HFFc6 (cell line): ENCODE measurements at regions not wholly inside any gene's neighbourhood (a gene's known extent, or its start where the extent isn't known, plus 50 kb on each side); places are given as distances from the start of the nearest gene placed in this dataset.
"Not testable (repeated sequence)": the region's sequence is repeated elsewhere in the genome, so short reads cannot be mapped to it uniquely, and the experiment has no call there.

Experiments
- DNase-seq: peaks from one replicate; pipeline ENCODE4 v3.0.0-alpha.2; 2018
- H3K27ac Mint-ChIP-seq: 2 replicates; pipeline ENCODE4 v1.8.0; 2020; ENCODE audit warnings: mild to moderate bottlenecking, mixed read lengths
- H3K27me3 Mint-ChIP-seq: 2 replicates; pipeline ENCODE4 v1.8.0; 2021; ENCODE audit warnings: mild to moderate bottlenecking, moderate library complexity, mixed read lengths; ENCODE audit not compliant: insufficient read depth
- H3K36me3 Mint-ChIP-seq: 2 replicates; pipeline ENCODE4 v1.8.0; 2021; ENCODE audit warnings: low read depth, mixed read lengths
- H3K4me1 Mint-ChIP-seq: 2 replicates; pipeline ENCODE4 v1.8.0; 2020; ENCODE audit warnings: low read depth, mixed read lengths
- H3K4me3 Mint-ChIP-seq: 2 replicates; pipeline ENCODE4 v1.8.0; 2020; ENCODE audit warnings: mild to moderate bottlenecking, moderate library complexity, mixed read lengths
- H3K9me3 Mint-ChIP-seq: 2 replicates; pipeline ENCODE4 v1.8.0; 2020; ENCODE audit warnings: mild to moderate bottlenecking, mixed read lengths
- CTCF ChIP-seq: fragments of 200-600 bp; sonication (generic); IDR thresholded peaks from 2 replicates; pipeline ENCODE4 v1.5.0; 2021; ENCODE audit warnings: antibody characterized with exemption, mild to moderate bottlenecking

- no peak for TF ChIP-seq CTCF
- no peak overlapping the region for H3K27ac Mint-ChIP-seq
- H3K4me3 Mint-ChIP-seq = no peak overlapping the region
- H3K4me1 Mint-ChIP-seq = no peaks in the 10 kb centered on the region
- no peaks in the 10 kb centered on the region for H3K27me3 Mint-ChIP-seq
- DNase-seq = no peak
- H3K9me3 Mint-ChIP-seq = peaks cover 48% of the 10 kb centered on the region
- no peaks in the 10 kb centered on the region for H3K36me3 Mint-ChIP-seq
Observed at GRCh38 chr13:53112522-53112921, 83.9 kb downstream of the OLFM4 start.

GRCh38 chr13:53117048-53117447 lies 88.4 kb downstream of the OLFM4 start:
- DNase-seq, H3K4me3 Mint-ChIP-seq, H3K27ac Mint-ChIP-seq, H3K27me3 Mint-ChIP-seq, H3K36me3 Mint-ChIP-seq, H3K4me1 Mint-ChIP-seq: not testable (repeated sequence)
- peaks cover 40% of the 10 kb centered on the region for H3K9me3 Mint-ChIP-seq

- H3K4me3 Mint-ChIP-seq = no peak overlapping the region
- peaks cover 2% of the 10 kb centered on the region; the same call in 1 of the 2 replicates for H3K27me3 Mint-ChIP-seq
- H3K27ac Mint-ChIP-seq = no peak overlapping the region
- peaks cover 35% of the 10 kb centered on the region for H3K9me3 Mint-ChIP-seq
- TF ChIP-seq CTCF = no peak
- no peaks in the 10 kb centered on the region for H3K4me1 Mint-ChIP-seq
- DNase-seq = no peak
- no peaks in the 10 kb centered on the region; the same call in 1 of the 2 replicates for H3K36me3 Mint-ChIP-seq
Observed at GRCh38 chr13:53121131-53121773, 92.6 kb downstream of the OLFM4 start.

- no peak for DNase-seq
- Mint-ChIP-seq H3K27me3 (peaks cover 2% of the 10 kb centered on the region; the same call in 1 of the 2 replicates), H3K27ac (no peak overlapping the region), H3K9me3 (peaks cover 33% of the 10 kb centered on the region), H3K4me3 (no peak overlapping the region), H3K4me1 (no peaks in the 10 kb centered on the region), H3K36me3 (no peaks in the 10 kb centered on the region; the same call in 1 of the 2 replicates)
- TF ChIP-seq CTCF = no peak
Observed at GRCh38 chr13:53121919-53122318, 93.3 kb downstream of the OLFM4 start.

- Mint-ChIP-seq H3K36me3 (no peaks in the 10 kb centered on the region; the same call in 1 of the 2 replicates), H3K27ac (no peak overlapping the region), H3K4me3 (no peak overlapping the region), H3K27me3 (peaks cover 2% of the 10 kb centered on the region; the same call in 1 of the 2 replicates), H3K9me3 (peaks cover 34% of the 10 kb centered on the region), H3K4me1 (no peaks in the 10 kb centered on the region)
- no peak for DNase-seq
- TF ChIP-seq CTCF = no peak
Observed at GRCh38 chr13:53123536-53123935, 94.9 kb downstream of the OLFM4 start.

GRCh38 chr13:53124623-53125022 lies 96.0 kb downstream of the OLFM4 start:
- peaks cover 2% of the 10 kb centered on the region; the same call in 1 of the 2 replicates for H3K27me3 Mint-ChIP-seq
- no peak for TF ChIP-seq CTCF
- H3K4me3 Mint-ChIP-seq = no peak overlapping the region
- H3K36me3 Mint-ChIP-seq = no peaks in the 10 kb centered on the region; the same call in 1 of the 2 replicates
- H3K9me3 Mint-ChIP-seq = peaks cover 36% of the 10 kb centered on the region
- no peak overlapping the region for H3K27ac Mint-ChIP-seq
- no peaks in the 10 kb centered on the region for H3K4me1 Mint-ChIP-seq
- DNase-seq = no peak
